Ovary (tissue), 7 donors: ENCODE measurements at regions not wholly inside any gene's neighbourhood (a gene's known extent, or its start where the extent isn't known, plus 50 kb on each side); places are given as distances from the start of the nearest gene placed in this dataset.
"Not testable (repeated sequence)": the region's sequence is repeated elsewhere in the genome, so short reads cannot be mapped to it uniquely, and the experiment has no call there.

Source experiments
- DNase-seq, 5 donors: peaks; one replicate each; pipeline ENCODE4 v3.0.0-alpha.2; 2019 to 2020
- H3K27ac ChIP-seq, 2 donors: fragments of 200-600 bp; one replicate each; pipeline versions ENCODE4 v1.5.1 to v1.8.0; 2019 to 2022
- H3K27me3 ChIP-seq: fragments of 200-600 bp; one replicate; pipeline ENCODE4 v1.8.0; 2022
- H3K36me3 ChIP-seq: fragments of 200-600 bp; sonication (generic); one replicate; pipeline ENCODE4 v1.5.1; 2019
- H3K4me1 ChIP-seq: one replicate; pipeline ENCODE4 v1.8.1; 2013; ENCODE audit warnings: mild to moderate bottlenecking, moderate library complexity; ENCODE audit not compliant: insufficient read depth
- H3K4me3 ChIP-seq: fragments of 200-600 bp; sonication (generic); one replicate; pipeline ENCODE4 v1.5.1; 2017
- H3K9me3 ChIP-seq, 2 donors: fragments of 200-600 bp in 1 of 2; sonication (generic) in 1 of 2; one replicate each; pipeline versions ENCODE4 v1.5.1 to v1.8.1; 2013 to 2019; ENCODE audit warnings: mild to moderate bottlenecking in 1 of 2, moderate library complexity in 1 of 2
- CTCF ChIP-seq, 3 donors: fragments of 450-650 bp in 2 of 3; fragments of 200-600 bp in 1 of 3; IDR thresholded peaks; one replicate each; pipeline versions ENCODE4 v1.5.1 to v1.8.0; 2016 to 2022; ENCODE audit warnings: antibody characterized with exemption in 3 of 3, mild to moderate bottlenecking in 1 of 3
- EP300 ChIP-seq: sonication (generic); formaldehyde crosslinking; IDR thresholded peaks from one replicate; pipeline ENCODE4 v1.6.1; 2017; ENCODE audit warnings: antibody characterized with exemption
- POLR2A ChIP-seq: fragments of 450-650 bp; IDR thresholded peaks from one replicate; pipeline ENCODE4 v1.6.1; 2017; ENCODE audit warnings: antibody characterized with exemption, mild to moderate bottlenecking, moderate library complexity
- WGBS, 3 donors: extraction: QIAGEN DNeasy Blood & Tissue Kit in 1 of 3; methylation state at CpG; one replicate each; pipeline versions ENCODE4 v1.1.5 to v1.1.7; 2013 to 2017; 5-methylcytosine and 5-hydroxymethylcytosine counted together
- intact Hi-C, 4 donors: fragments of 100-400 bp; cut with DNase I; formaldehyde crosslinking; loops; one replicate each; pipeline versions ENCODE4 v1.11.0 to v1.15.1; 2022 to 2023
- donor health status: DM: no; HTN: no; CAD: no; lungs with moderate emphysema.
- donor health status: DM: no; HTN: no; CAD: no.
- donor health status: Bipolar disorder and iron deficiency.
- donor health status: DM: no; HTN: no; CAD: no.
- donor health status: DM: yes; HTN: yes; CAD: no.

DNA sequence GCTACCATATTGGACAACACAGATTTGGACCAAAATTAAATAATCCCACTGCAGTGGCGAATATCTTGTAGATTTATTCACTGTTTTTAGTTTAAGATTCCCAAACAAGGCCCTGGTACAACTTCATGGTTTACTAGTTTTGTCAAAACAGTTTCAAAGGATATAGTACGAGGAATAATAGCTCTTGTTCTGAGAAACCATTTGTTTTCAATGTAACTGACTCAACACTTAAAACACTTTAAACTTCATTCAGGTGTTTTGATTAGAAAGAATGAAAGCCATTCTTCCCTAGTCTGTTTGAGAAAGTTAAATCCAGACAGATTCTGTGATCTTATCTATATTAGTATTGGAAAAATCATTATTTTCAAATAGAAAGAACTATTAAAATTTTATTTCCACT is 276.4 kb upstream of the MKLN1 start:
- no peak overlapping the region for H3K27ac ChIP-seq
- no peaks in the 10 kb centered on the region for H3K36me3 ChIP-seq
- H3K27me3 ChIP-seq, result no peaks in the 10 kb centered on the region
- H3K4me1 ChIP-seq, result peaks cover 28% of the 10 kb centered on the region
- DNase-seq, result no peak
- H3K4me3 ChIP-seq, result no peak overlapping the region
- H3K9me3 ChIP-seq, result no peaks in the 10 kb centered on the region
- TF ChIP-seq CTCF (IDR thresholded peaks at IDR 0.05), result no peak
- TF ChIP-seq EP300, result no peak
- TF ChIP-seq POLR2A, result no peak
- WGBS, 3 donors, result 24 to 52% (median 50%) methylated on average over 2 of the region's 2 CpGs
- intact Hi-C loops, result loop anchor here in 1 of 4 donors (2.0 kb wide), 1 partner anchor 23 kb away; no protein-coding TSS in a partner anchor

DNA sequence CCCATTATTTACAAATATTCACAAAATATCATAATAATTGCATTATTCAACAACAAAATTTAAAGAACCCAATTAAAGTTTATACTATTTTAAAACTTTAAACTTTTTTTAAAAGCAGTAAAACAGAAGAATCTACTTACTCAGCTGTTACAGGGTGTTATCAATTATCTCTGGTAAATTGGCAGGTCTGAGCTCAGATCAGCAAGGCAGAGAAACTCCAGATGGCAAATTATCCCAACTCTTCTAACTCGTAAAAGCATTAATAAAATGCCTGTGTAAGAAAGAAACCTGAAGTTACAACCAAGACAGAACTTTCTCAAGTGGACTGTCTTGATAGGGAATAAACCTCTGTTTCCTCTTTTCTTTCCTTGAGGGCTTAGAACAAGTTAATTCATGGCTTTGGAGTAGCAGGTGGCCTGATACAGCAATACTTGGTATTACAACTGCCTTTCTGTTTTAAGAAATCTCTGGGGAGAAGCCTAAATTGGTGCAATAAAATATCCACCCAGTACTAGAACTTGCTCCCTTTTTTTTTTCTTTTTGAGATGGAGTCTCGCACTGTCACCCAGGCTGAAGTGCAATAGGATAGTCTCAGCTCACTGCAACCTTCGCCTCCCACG is 275.3 kb upstream of the MKLN1 start:
- Histone ChIP-seq H3K27me3 (no peaks in the 10 kb centered on the region), H3K36me3 (no peaks in the 10 kb centered on the region), H3K9me3 (no peaks in the 10 kb centered on the region), H3K4me3 (no peak overlapping the region), H3K4me1 (peaks cover 31% of the 10 kb centered on the region), H3K27ac (peak overlapping the region in 1 of 2 donors; percentile 31)
- TF ChIP-seq POLR2A (no peak), EP300 (no peak), CTCF (IDR thresholded peaks at IDR 0.05) (no peak)
- no peak for DNase-seq
- intact Hi-C loops, result no loop called here
- 68 to 72% (median 69%) methylated on average over 4 of the region's 4 CpGs for WGBS, 3 donors

- no peak overlapping the region for H3K4me3 ChIP-seq
- peak overlapping the region in 1 of 2 donors; percentile 85 for H3K27ac ChIP-seq
- no peaks in the 10 kb centered on the region for H3K36me3 ChIP-seq
- H3K9me3 ChIP-seq, result no peaks in the 10 kb centered on the region
- H3K4me1 ChIP-seq, result peaks cover 25% of the 10 kb centered on the region
- WGBS, 3 donors, result 55 to 62% (median 58%) methylated on average over 2 of the region's 2 CpGs
- intact Hi-C loops, result no loop called here
- TF ChIP-seq POLR2A, result no peak
- DNase-seq, result no peak
- no peaks in the 10 kb centered on the region for H3K27me3 ChIP-seq
These were observed 271.7 kb upstream of the MKLN1 start for GRCh38 chr7:131056007-131056406.

GRCh38 chr7:131057015-131057793 is 270.5 kb upstream of the MKLN1 start:
- WGBS, 3 donors, result 2 to 8% (median 3%) methylated on average over 6 of the region's 6 CpGs
- Histone ChIP-seq H3K9me3 (no peaks in the 10 kb centered on the region), H3K36me3 (no peaks in the 10 kb centered on the region), H3K4me3 (no peak overlapping the region), H3K27me3 (no peaks in the 10 kb centered on the region), H3K4me1 (peaks cover 31% of the 10 kb centered on the region), H3K27ac (peak overlapping the region; percentile 23 to 85)
- TF ChIP-seq POLR2A (no peak), EP300 (no peak), CTCF (IDR thresholded peaks at IDR 0.05) (no peak)
- peak in 1 of 5 donors; percentile 43 for DNase-seq
- intact Hi-C loops, result no loop called here

DNA sequence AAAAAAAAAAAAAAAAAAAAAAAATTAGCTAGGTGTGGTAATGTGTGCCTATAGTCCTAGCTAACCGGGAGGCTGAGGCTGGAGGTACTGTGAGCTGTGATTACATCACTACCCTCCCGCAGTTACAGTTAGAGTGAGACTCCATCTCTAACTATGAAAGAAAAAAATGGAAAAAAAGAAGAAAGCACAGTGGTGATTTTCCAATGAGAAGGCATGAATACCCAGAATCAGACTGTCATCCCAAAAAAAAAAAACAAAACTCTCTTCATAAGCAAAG is 269.9 kb upstream of the MKLN1 start:
- intact Hi-C loops, result no loop called here
- Histone ChIP-seq H3K9me3 (no peaks in the 10 kb centered on the region), H3K36me3 (no peaks in the 10 kb centered on the region), H3K27me3 (no peaks in the 10 kb centered on the region), H3K27ac (peak overlapping the region in 1 of 2 donors; percentile 85), H3K4me3 (no peak overlapping the region), H3K4me1 (peaks cover 29% of the 10 kb centered on the region)
- WGBS, 3 donors, result 5 to 19% (median 8%) methylated on average over 2 of the region's 2 CpGs
- TF ChIP-seq CTCF (IDR thresholded peaks at IDR 0.05) (no peak), POLR2A (no peak), EP300 (no peak)
- DNase-seq, result no peak

DNA sequence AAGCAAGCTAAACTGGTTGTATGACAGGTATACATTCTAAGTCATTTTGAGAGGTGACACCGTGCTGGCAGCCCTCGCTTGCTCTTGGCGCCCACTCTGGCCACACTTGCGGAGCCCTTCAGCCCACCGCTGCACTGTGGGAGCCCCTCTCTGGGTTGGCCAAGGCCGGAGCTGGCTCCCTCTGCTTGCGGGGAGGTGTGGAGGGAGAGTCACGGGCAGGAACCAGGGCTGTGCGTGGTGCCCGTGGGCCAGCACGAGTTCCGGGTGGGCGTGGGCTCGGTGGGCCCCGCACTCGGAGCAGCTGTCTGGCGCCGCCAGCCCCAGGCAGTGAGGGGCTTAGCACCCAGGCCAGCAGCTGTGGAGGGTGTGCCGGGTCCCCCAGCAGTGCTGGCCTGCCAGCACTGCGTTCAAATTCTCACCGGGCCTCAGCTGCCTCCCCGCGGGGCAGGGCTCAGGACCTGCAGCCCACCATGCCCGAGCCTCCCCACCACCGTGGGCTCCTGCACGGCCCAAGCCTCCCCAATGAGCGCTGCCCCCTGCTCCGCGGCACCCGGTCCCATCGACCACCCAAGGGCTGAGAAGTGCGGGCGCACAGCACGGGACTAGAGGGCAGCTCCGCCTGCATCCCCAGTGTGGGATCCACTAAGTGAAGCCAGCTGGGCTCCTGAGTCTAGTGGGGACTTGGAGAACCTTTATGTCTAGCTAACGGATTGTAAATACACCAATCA is 269.0 kb upstream of the MKLN1 start:
- 93% methylated on average over 26 to 36 of the region's 36 CpGs for WGBS, 3 donors
- H3K9me3 ChIP-seq, H3K4me3 ChIP-seq, H3K27me3 ChIP-seq, H3K36me3 ChIP-seq, intact Hi-C loops: not testable (repeated sequence)
- DNase-seq, result peak in 2 of 5 donors; percentile 45 to 48
- Histone ChIP-seq H3K27ac (peak overlapping the region in 1 of 2 donors; percentile 85), H3K4me1 (peaks cover 28% of the 10 kb centered on the region)

- DNase-seq, H3K27ac ChIP-seq, H3K27me3 ChIP-seq, H3K9me3 ChIP-seq, H3K36me3 ChIP-seq, H3K4me3 ChIP-seq, intact Hi-C loops: not testable (repeated sequence)
- peaks cover 24% of the 10 kb centered on the region for H3K4me1 ChIP-seq
- 88 to 99% (median 94%) methylated on average over 4 of the region's 4 CpGs for WGBS, 3 donors
These were observed 268.3 kb upstream of the MKLN1 start for GRCh38 chr7:131059401-131059800.
